ENCODE measurements at regions not wholly inside any gene's neighbourhood (a gene's known extent, or its start where the extent isn't known, plus 50 kb on each side); places are given as distances from the start of the nearest gene placed in this dataset.

DNA sequence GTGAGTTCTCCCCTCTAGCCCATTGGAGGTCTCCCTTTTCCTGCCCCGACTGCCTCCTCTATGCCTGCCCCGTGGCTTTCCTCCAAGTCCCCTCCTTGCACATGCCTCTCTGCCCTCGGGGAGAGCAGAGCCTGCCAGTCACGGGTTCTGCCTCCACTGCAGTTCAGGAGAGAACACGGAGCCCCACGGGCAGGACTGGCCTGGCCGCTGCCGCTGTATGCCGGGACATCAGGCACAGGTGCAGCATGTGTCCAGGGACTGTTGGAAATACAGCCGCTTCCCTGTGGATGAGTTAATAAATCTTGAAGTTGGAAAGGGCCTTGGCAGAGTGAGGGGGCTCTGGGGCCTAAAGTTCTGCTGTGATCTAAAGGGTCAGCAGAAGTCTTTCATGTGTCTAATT, 676.6 kb downstream of the MATN1 start:
- intact Hi-C loops (cut with DNase I): no loop called here
- H3K4me3 ChIP-seq (replicated peaks in 1 of 3): no peak overlapping the region
- no peaks in the 10 kb centered on the region for H3K27me3 ChIP-seq
- DNase-seq: no peak
- no peak overlapping the region for H3K27ac ChIP-seq
- 72 to 82% methylated on average over 7 to 10 of the region's 10 CpGs for WGBS, 2 donors
- TF ChIP-seq, protein P1, sequence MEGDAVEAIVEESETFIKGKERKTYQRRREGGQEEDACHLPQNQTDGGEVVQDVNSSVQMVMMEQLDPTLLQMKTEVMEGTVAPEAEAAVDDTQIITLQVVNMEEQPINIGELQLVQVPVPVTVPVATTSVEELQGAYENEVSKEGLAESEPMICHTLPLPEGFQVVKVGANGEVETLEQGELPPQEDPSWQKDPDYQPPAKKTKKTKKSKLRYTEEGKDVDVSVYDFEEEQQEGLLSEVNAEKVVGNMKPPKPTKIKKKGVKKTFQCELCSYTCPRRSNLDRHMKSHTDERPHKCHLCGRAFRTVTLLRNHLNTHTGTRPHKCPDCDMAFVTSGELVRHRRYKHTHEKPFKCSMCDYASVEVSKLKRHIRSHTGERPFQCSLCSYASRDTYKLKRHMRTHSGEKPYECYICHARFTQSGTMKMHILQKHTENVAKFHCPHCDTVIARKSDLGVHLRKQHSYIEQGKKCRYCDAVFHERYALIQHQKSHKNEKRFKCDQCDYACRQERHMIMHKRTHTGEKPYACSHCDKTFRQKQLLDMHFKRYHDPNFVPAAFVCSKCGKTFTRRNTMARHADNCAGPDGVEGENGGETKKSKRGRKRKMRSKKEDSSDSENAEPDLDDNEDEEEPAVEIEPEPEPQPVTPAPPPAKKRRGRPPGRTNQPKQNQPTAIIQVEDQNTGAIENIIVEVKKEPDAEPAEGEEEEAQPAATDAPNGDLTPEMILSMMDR (IDR thresholded peaks at IDR 0.05): no peak
- TF ChIP-seq POLR2A (IDR thresholded peaks at IDR 0.05): no peak
- no peaks in the 10 kb centered on the region for H3K9me3 ChIP-seq
- H3K36me3 ChIP-seq: no peaks in the 10 kb centered on the region
- H3K4me1 ChIP-seq: no peaks in the 10 kb centered on the region

DNA sequence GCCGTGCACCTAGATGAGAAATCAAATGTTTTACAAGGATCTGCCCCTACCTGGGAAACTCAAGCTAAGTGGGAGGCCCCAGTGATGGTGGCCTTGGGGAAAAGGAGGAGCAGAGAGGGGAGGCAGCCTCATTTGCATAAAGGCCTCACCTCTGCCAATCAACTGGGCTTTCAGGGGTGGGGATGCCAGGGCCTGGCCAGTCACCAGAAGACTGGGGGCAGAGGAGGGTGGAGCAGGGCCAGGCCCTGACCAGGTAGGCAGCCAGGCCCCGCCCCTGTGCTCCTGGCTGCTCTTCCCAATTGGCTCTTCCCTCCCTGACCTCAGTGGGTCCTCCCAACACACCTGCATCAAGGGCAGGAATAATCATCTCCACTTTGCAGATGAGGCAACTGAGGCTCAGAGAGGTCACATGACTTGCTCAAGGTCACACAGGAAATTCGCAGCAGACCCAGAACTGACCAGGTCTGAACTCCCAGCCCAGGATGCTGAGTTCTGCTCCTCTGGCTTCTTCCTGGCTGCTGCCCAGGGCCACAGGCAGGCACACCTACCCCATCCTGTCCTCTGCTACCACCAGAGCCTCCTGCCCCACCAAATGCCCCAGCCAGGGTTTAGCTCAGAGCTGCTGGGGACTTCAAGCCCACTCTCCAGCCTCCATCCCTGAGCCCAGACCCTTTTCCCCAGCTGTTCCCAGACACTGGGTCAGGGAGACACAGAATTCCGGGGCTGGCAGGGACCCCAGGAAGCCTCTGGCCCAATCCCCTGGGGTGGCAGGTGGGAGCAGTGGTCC, 677.9 kb downstream of the MATN1 start:
- intact Hi-C loops (cut with DNase I): no loop called here
- TF ChIP-seq POLR2A (IDR thresholded peaks at IDR 0.05): no peak
- TF ChIP-seq, protein P1 (IDR thresholded peaks at IDR 0.05): no peak
- H3K9me3 ChIP-seq: no peaks in the 10 kb centered on the region
- DNase-seq: no peak
- no peaks in the 10 kb centered on the region for H3K27me3 ChIP-seq
- WGBS, 2 donors: 89% methylated on average over 4 of the region's 4 CpGs
- no peaks in the 10 kb centered on the region for H3K4me1 ChIP-seq
- H3K4me3 ChIP-seq (replicated peaks in 1 of 3): no peak overlapping the region
- H3K27ac ChIP-seq: no peak overlapping the region
- H3K36me3 ChIP-seq: no peaks in the 10 kb centered on the region

DNA sequence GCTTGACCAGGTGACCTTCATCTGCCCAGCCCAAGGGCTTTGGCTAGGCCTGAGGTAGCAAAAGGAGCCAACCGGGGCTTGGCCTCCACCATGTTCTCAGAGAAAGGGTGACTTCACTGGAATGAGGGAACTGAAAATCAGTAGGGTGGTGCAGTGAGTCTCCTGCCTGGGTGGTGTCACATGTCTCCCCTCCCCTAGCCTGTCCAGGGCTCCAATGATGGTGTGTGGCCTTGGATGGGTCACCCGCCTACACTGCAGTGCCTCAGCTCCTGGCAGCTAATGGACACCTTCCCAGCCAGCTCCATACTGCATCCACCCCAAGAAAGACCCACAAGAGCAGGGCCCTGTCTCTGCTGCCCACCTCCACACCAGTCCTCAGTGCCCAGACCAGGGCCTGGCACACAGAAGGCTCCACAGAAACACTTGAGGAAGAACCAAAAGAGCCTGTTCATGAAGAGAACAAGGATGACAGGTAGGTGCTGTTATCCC, 678.7 kb downstream of the MATN1 start:
- no peak overlapping the region for H3K27ac ChIP-seq
- intact Hi-C loops (cut with DNase I): no loop called here
- no peaks in the 10 kb centered on the region for H3K4me1 ChIP-seq
- 100% methylated on average over 2 of the region's 2 CpGs for WGBS, 2 donors
- no peaks in the 10 kb centered on the region for H3K36me3 ChIP-seq
- no peak overlapping the region for H3K4me3 ChIP-seq (replicated peaks in 1 of 3)
- TF ChIP-seq, protein P1 (IDR thresholded peaks at IDR 0.05): no peak
- no peak for TF ChIP-seq POLR2A (IDR thresholded peaks at IDR 0.05)
- H3K9me3 ChIP-seq: no peaks in the 10 kb centered on the region
- no peak for DNase-seq
- no peaks in the 10 kb centered on the region for H3K27me3 ChIP-seq

DNA sequence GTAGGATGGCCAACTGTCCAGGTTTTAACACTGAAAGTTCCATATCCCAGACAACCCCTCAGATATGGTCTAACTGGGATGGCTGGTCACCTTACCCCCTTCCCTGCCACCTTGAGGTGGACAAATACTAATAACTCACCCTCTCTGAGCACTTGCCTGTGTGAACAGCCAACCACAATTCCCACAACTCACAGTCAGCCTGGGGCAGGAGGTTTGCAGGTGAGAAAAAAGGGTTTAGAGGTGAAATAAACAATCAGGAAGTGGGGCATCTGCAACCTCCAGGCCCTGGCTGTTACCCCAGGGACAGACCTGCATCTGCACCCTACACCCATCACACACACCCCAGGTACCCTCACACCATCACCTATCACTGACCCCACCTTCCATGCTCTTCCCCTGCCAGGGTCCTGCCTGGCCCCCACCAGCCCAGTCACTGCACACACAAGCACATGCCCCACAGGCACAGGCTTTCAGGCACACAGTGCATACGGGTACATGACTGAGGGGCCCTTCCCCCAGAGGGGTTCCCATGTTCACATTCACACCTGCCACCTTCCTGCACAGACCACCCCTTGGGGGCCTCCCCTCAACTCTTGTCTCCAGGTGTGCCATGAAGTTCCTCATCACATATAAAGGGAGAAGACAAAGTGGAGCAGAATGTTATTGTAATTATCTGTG, 679.5 kb downstream of the MATN1 start:
- Histone ChIP-seq H3K4me1 (no peaks in the 10 kb centered on the region), H3K36me3 (no peaks in the 10 kb centered on the region), H3K4me3 (replicated peaks in 1 of 3) (no peak overlapping the region), H3K27ac (no peak overlapping the region), H3K9me3 (no peaks in the 10 kb centered on the region), H3K27me3 (no peaks in the 10 kb centered on the region)
- WGBS, 2 donors: 75 to 80% methylated on average over 1 of the region's 1 CpG
- TF ChIP-seq, protein P1 (IDR thresholded peaks at IDR 0.05): no peak
- TF ChIP-seq POLR2A (IDR thresholded peaks at IDR 0.05): no peak
- DNase-seq: no peak
- intact Hi-C loops (cut with DNase I): no loop called here

GRCh38 chr1:30043256-30043655, 680.1 kb downstream of the MATN1 start:
- no peaks in the 10 kb centered on the region for H3K27me3 ChIP-seq
- H3K9me3 ChIP-seq: no peaks in the 10 kb centered on the region
- H3K27ac ChIP-seq: no peak overlapping the region
- H3K36me3 ChIP-seq: no peaks in the 10 kb centered on the region
- WGBS, 2 donors: 89% methylated on average over 2 of the region's 2 CpGs; no CpG with 5 or more reads in 1 of the 2 donors
- DNase-seq: no peak
- H3K4me1 ChIP-seq: no peaks in the 10 kb centered on the region
- no peak for TF ChIP-seq POLR2A (IDR thresholded peaks at IDR 0.05)
- TF ChIP-seq, protein P1 (IDR thresholded peaks at IDR 0.05): no peak
- intact Hi-C loops (cut with DNase I): no loop called here
- H3K4me3 ChIP-seq (replicated peaks in 1 of 3): no peak overlapping the region

All from thyroid gland (tissue), 4 donors.